ENCODE measurements at regions not wholly inside any gene's neighbourhood (a gene's known extent, or its start where the extent isn't known, plus 50 kb on each side); places are given as distances from the start of the nearest gene placed in this dataset.

GRCh38 chr9:115220319-115221005 lies 102.5 kb upstream of the TNC start:
- Histone ChIP-seq H3K36me3 (replicated peaks; ENCODE audit: insufficient read depth, low read depth) (no peaks in the 10 kb centered on the region), H3K4me3 (no peak overlapping the region), H3K79me2 (no peaks in the 10 kb centered on the region), H3K4me2 (no peak overlapping the region), H3K9me3 (ENCODE audit: low read depth) (no peaks in the 10 kb centered on the region), H2AFZ (no peak overlapping the region), H3K27ac (peak overlapping the region; percentile 46), H4K20me1 (ENCODE audit: insufficient read depth, poor library complexity, severe bottlenecking) (no peaks in the 10 kb centered on the region), H3K9me2 (replicated peaks; ENCODE audit: insufficient read depth) (no peaks in the 10 kb centered on the region), H3K4me1 (ENCODE audit: insufficient read depth) (no peaks in the 10 kb centered on the region), H3K27me3 (no peaks in the 10 kb centered on the region)
- no peak for TF ChIP-seq EZH2 (IDR thresholded peaks at IDR 0.05; ENCODE audit: borderline replicate concordance)
- TF ChIP-seq EZH2phosphoT487 (IDR thresholded peaks at IDR 0.05; ENCODE audit: low read depth, severe bottlenecking, unreplicated experiment), result no peak
- no peak for TF ChIP-seq CTCF (IDR thresholded peaks at IDR 0.05; ENCODE audit: poor library complexity)
- DNase-seq (ENCODE audit: low spot score), result no peak
- 88% methylated on average over 8 of the region's 8 CpGs for WGBS (ENCODE audit: low lambda C conversion rate, missing lambda C conversion rate)

- Histone ChIP-seq H3K27me3 (no peaks in the 10 kb centered on the region), H2AFZ (no peak overlapping the region), H4K20me1 (ENCODE audit: insufficient read depth, poor library complexity, severe bottlenecking) (no peaks in the 10 kb centered on the region), H3K4me2 (no peak overlapping the region), H3K9me3 (ENCODE audit: low read depth) (no peaks in the 10 kb centered on the region), H3K4me1 (ENCODE audit: insufficient read depth) (no peaks in the 10 kb centered on the region), H3K79me2 (no peaks in the 10 kb centered on the region), H3K9me2 (replicated peaks; ENCODE audit: insufficient read depth) (no peaks in the 10 kb centered on the region), H3K27ac (no peak overlapping the region), H3K36me3 (replicated peaks; ENCODE audit: insufficient read depth, low read depth) (no peaks in the 10 kb centered on the region), H3K4me3 (no peak overlapping the region)
- no peak for DNase-seq (ENCODE audit: low spot score)
- TF ChIP-seq CTCF (IDR thresholded peaks at IDR 0.05; ENCODE audit: poor library complexity) (no peak), EZH2 (IDR thresholded peaks at IDR 0.05; ENCODE audit: borderline replicate concordance) (no peak)
- 75% methylated on average over 3 of the region's 3 CpGs for WGBS (ENCODE audit: low lambda C conversion rate, missing lambda C conversion rate)
These were observed 105.5 kb upstream of the TNC start for GRCh38 chr9:115223471-115223870.

GRCh38 chr9:115225459-115226116 lies 107.6 kb upstream of the TNC start:
- H3K79me2 ChIP-seq, result no peaks in the 10 kb centered on the region
- 98% methylated on average over 3 of the region's 3 CpGs for WGBS (ENCODE audit: low lambda C conversion rate, missing lambda C conversion rate)
- no peak overlapping the region for H3K27ac ChIP-seq

More at GRCh38 chr9:115225459-115226116, 107.6 kb upstream of the TNC start:
- no peaks in the 10 kb centered on the region for H3K9me2 ChIP-seq (replicated peaks; ENCODE audit: insufficient read depth)
- H3K9me3 ChIP-seq (ENCODE audit: low read depth), result no peaks in the 10 kb centered on the region
- H3K4me2 ChIP-seq, result no peak overlapping the region
- no peak overlapping the region for H3K4me3 ChIP-seq
- H3K4me1 ChIP-seq (ENCODE audit: insufficient read depth), result no peaks in the 10 kb centered on the region
- no peaks in the 10 kb centered on the region for H3K36me3 ChIP-seq (replicated peaks; ENCODE audit: insufficient read depth, low read depth)
- H4K20me1 ChIP-seq (ENCODE audit: insufficient read depth, poor library complexity, severe bottlenecking), result no peaks in the 10 kb centered on the region
- DNase-seq (ENCODE audit: low spot score), result no peak
- no peaks in the 10 kb centered on the region for H3K27me3 ChIP-seq
- no peak for TF ChIP-seq CTCF (IDR thresholded peaks at IDR 0.05; ENCODE audit: poor library complexity)
- TF ChIP-seq EZH2phosphoT487 (IDR thresholded peaks at IDR 0.05; ENCODE audit: low read depth, severe bottlenecking, unreplicated experiment), result no peak
- TF ChIP-seq EZH2 (IDR thresholded peaks at IDR 0.05; ENCODE audit: borderline replicate concordance), result no peak
- no peak overlapping the region for H2AFZ ChIP-seq
